Lower leg skin (tissue), 3 donors: ENCODE measurements at regions not wholly inside any gene's neighbourhood (a gene's known extent, or its start where the extent isn't known, plus 50 kb on each side); places are given as distances from the start of the nearest gene placed in this dataset.

Experiments
- POLR2A ChIP-seq, 2 donors: fragments of 450-650 bp; IDR thresholded peaks; one replicate each; pipeline ENCODE4 v1.6.1; 2016 to 2017; ENCODE audit warnings: antibody characterized with exemption in 2 of 2, mild to moderate bottlenecking in 1 of 2, moderate library complexity in 1 of 2
- TF ChIP-seq, protein P1 (sequence below), 3 donors: fragments of 450-650 bp; IDR thresholded peaks; one replicate each; pipeline ENCODE4 v1.5.1; 2016; ENCODE audit warnings: antibody characterized with exemption in 3 of 3, mild to moderate bottlenecking in 3 of 3, moderate library complexity in 2 of 3

DNA sequence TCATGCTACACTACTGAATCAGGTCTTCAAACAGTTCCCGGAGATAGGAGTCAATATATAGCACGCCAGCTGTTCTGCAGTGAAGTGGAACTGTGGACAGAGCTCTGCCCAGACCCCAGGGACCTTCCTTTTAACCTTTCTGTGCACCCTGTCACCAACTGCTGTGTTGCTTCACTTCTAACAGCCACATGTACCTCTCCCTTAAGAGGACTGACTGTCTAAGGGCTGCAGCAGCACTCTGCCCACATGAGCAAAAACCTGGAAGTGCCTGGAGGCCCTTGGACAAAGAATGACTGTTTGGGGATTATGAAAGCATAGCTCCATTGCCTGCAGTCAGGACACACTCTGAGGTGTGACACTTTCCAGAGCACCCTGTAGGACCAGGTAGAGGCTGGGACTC lies 88.3 kb upstream of the CTNNB1 start:
- TF ChIP-seq, protein P1, sequence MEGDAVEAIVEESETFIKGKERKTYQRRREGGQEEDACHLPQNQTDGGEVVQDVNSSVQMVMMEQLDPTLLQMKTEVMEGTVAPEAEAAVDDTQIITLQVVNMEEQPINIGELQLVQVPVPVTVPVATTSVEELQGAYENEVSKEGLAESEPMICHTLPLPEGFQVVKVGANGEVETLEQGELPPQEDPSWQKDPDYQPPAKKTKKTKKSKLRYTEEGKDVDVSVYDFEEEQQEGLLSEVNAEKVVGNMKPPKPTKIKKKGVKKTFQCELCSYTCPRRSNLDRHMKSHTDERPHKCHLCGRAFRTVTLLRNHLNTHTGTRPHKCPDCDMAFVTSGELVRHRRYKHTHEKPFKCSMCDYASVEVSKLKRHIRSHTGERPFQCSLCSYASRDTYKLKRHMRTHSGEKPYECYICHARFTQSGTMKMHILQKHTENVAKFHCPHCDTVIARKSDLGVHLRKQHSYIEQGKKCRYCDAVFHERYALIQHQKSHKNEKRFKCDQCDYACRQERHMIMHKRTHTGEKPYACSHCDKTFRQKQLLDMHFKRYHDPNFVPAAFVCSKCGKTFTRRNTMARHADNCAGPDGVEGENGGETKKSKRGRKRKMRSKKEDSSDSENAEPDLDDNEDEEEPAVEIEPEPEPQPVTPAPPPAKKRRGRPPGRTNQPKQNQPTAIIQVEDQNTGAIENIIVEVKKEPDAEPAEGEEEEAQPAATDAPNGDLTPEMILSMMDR (IDR thresholded peaks at IDR 0.05), result no peak
- TF ChIP-seq POLR2A (IDR thresholded peaks at IDR 0.05), result no peak
